Lower leg skin (tissue), 3 donors: ENCODE measurements at regions not wholly inside any gene's neighbourhood (a gene's known extent, or its start where the extent isn't known, plus 50 kb on each side); places are given as distances from the start of the nearest gene placed in this dataset.

ENCODE experiments used
- POLR2A ChIP-seq, 2 donors: fragments of 450-650 bp; IDR thresholded peaks; one replicate each; pipeline ENCODE4 v1.6.1; 2016 to 2017; ENCODE audit warnings: antibody characterized with exemption in 2 of 2, mild to moderate bottlenecking in 1 of 2, moderate library complexity in 1 of 2
- TF ChIP-seq, protein P1 (sequence below), 3 donors: fragments of 450-650 bp; IDR thresholded peaks; one replicate each; pipeline ENCODE4 v1.5.1; 2016; ENCODE audit warnings: antibody characterized with exemption in 3 of 3, mild to moderate bottlenecking in 3 of 3, moderate library complexity in 2 of 3

- TF ChIP-seq, protein P1, sequence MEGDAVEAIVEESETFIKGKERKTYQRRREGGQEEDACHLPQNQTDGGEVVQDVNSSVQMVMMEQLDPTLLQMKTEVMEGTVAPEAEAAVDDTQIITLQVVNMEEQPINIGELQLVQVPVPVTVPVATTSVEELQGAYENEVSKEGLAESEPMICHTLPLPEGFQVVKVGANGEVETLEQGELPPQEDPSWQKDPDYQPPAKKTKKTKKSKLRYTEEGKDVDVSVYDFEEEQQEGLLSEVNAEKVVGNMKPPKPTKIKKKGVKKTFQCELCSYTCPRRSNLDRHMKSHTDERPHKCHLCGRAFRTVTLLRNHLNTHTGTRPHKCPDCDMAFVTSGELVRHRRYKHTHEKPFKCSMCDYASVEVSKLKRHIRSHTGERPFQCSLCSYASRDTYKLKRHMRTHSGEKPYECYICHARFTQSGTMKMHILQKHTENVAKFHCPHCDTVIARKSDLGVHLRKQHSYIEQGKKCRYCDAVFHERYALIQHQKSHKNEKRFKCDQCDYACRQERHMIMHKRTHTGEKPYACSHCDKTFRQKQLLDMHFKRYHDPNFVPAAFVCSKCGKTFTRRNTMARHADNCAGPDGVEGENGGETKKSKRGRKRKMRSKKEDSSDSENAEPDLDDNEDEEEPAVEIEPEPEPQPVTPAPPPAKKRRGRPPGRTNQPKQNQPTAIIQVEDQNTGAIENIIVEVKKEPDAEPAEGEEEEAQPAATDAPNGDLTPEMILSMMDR (IDR thresholded peaks at IDR 0.05), result no peak
- TF ChIP-seq POLR2A (IDR thresholded peaks at IDR 0.05), result no peak
These were observed 1174.6 kb downstream of the CDH12 start for GRCh38 chr5:21678526-21678925.
